ENCODE measurements at regions not wholly inside any gene's neighbourhood (a gene's known extent, or its start where the extent isn't known, plus 50 kb on each side); places are given as distances from the start of the nearest gene placed in this dataset.

GRCh38 chr5:73391441-73391881 is 57.1 kb downstream of the FOXD1 start:
- Histone ChIP-seq H3K79me2 (ENCODE audit: insufficient read depth, low read depth) (no peaks in the 10 kb centered on the region), H3K27ac (no peak overlapping the region), H3K4me1 (ENCODE audit: low read depth, poor library complexity, severe bottlenecking) (peaks cover 27% of the 10 kb centered on the region), H4K20me1 (ENCODE audit: insufficient read depth) (no peaks in the 10 kb centered on the region), H3K9ac (no peak overlapping the region), H2AFZ (ENCODE audit: low read depth) (no peak overlapping the region), H3K27me3 (ENCODE audit: insufficient read depth, low read depth) (no peaks in the 10 kb centered on the region), H3K36me3 (ENCODE audit: insufficient read depth) (no peaks in the 10 kb centered on the region), H3K4me3 (IDR thresholded peaks at IDR 0.05; ENCODE audit: insufficient read depth, low read depth, low read length) (no peak overlapping the region), H3K4me2 (no peak overlapping the region)
- no peak for TF ChIP-seq CTCF (conservative IDR thresholded peaks at IDR 0.05; ENCODE audit: low read depth, low read length)

- Histone ChIP-seq H4K20me1 (ENCODE audit: insufficient read depth) (no peaks in the 10 kb centered on the region), H3K4me3 (IDR thresholded peaks at IDR 0.05; ENCODE audit: insufficient read depth, low read depth, low read length) (no peak overlapping the region), H3K9ac (no peak overlapping the region), H3K36me3 (ENCODE audit: insufficient read depth) (no peaks in the 10 kb centered on the region), H3K27me3 (ENCODE audit: insufficient read depth, low read depth) (no peaks in the 10 kb centered on the region), H3K27ac (no peak overlapping the region), H3K4me1 (ENCODE audit: low read depth, poor library complexity, severe bottlenecking) (peaks cover 32% of the 10 kb centered on the region), H3K79me2 (ENCODE audit: insufficient read depth, low read depth) (no peaks in the 10 kb centered on the region), H2AFZ (ENCODE audit: low read depth) (no peak overlapping the region), H3K4me2 (no peak overlapping the region)
- TF ChIP-seq CTCF (conservative IDR thresholded peaks at IDR 0.05; ENCODE audit: low read depth, low read length): no peak
Observed at GRCh38 chr5:73390972-73391371, 57.6 kb downstream of the FOXD1 start.

GRCh38 chr5:73388740-73389139 is 59.8 kb downstream of the FOXD1 start:
- no peak overlapping the region for H2AFZ ChIP-seq (ENCODE audit: low read depth)

GRCh38 chr5:73388306-73388684 is 60.3 kb downstream of the FOXD1 start:
- Histone ChIP-seq H3K4me1 (ENCODE audit: low read depth, poor library complexity, severe bottlenecking) (peaks cover 36% of the 10 kb centered on the region), H3K27me3 (ENCODE audit: insufficient read depth, low read depth) (no peaks in the 10 kb centered on the region), H3K4me2 (peak overlapping the region; percentile 53), H3K27ac (peak overlapping the region; percentile 41; the same call in 1 of the 2 replicates), H3K4me3 (IDR thresholded peaks at IDR 0.05; ENCODE audit: insufficient read depth, low read depth, low read length) (no peak overlapping the region), H4K20me1 (ENCODE audit: insufficient read depth) (no peaks in the 10 kb centered on the region), H3K79me2 (ENCODE audit: insufficient read depth, low read depth) (no peaks in the 10 kb centered on the region), H3K36me3 (ENCODE audit: insufficient read depth) (no peaks in the 10 kb centered on the region), H2AFZ (ENCODE audit: low read depth) (no peak overlapping the region), H3K9ac (no peak overlapping the region)
- TF ChIP-seq CTCF (conservative IDR thresholded peaks at IDR 0.05; ENCODE audit: low read depth, low read length): no peak

More at GRCh38 chr5:73388740-73389139, 59.8 kb downstream of the FOXD1 start:
- Histone ChIP-seq H3K4me3 (IDR thresholded peaks at IDR 0.05; ENCODE audit: insufficient read depth, low read depth, low read length) (no peak overlapping the region), H3K4me2 (peak overlapping the region; percentile 53; the same call in 1 of the 2 replicates), H4K20me1 (ENCODE audit: insufficient read depth) (no peaks in the 10 kb centered on the region), H3K9ac (no peak overlapping the region), H3K36me3 (ENCODE audit: insufficient read depth) (no peaks in the 10 kb centered on the region), H3K27ac (no peak overlapping the region), H3K27me3 (ENCODE audit: insufficient read depth, low read depth) (no peaks in the 10 kb centered on the region), H3K4me1 (ENCODE audit: low read depth, poor library complexity, severe bottlenecking) (peaks cover 36% of the 10 kb centered on the region), H3K79me2 (ENCODE audit: insufficient read depth, low read depth) (no peaks in the 10 kb centered on the region)
- no peak for TF ChIP-seq CTCF (conservative IDR thresholded peaks at IDR 0.05; ENCODE audit: low read depth, low read length)
